Epithelial cell of esophagus (primary cell): ENCODE measurements at regions not wholly inside any gene's neighbourhood (a gene's known extent, or its start where the extent isn't known, plus 50 kb on each side); places are given as distances from the start of the nearest gene placed in this dataset.

Source experiments
- DNase-seq: peaks from one replicate; pipeline ENCODE4 v3.0.0; 2010; ENCODE audit warnings: low read depth
- H3K4me3 ChIP-seq: 2 replicates; pipeline ENCODE4 v1.5.1; 2011; ENCODE audit warnings: mild to moderate bottlenecking, low read length, control low read depth
- CTCF ChIP-seq: IDR thresholded peaks from 2 replicates; pipeline ENCODE4 v1.5.1; 2011; ENCODE audit warnings: low read depth, mild to moderate bottlenecking, low read length, control low read depth, inconsistent platforms; ENCODE audit not compliant: insufficient read depth; ENCODE audit errors: missing control alignments

DNA sequence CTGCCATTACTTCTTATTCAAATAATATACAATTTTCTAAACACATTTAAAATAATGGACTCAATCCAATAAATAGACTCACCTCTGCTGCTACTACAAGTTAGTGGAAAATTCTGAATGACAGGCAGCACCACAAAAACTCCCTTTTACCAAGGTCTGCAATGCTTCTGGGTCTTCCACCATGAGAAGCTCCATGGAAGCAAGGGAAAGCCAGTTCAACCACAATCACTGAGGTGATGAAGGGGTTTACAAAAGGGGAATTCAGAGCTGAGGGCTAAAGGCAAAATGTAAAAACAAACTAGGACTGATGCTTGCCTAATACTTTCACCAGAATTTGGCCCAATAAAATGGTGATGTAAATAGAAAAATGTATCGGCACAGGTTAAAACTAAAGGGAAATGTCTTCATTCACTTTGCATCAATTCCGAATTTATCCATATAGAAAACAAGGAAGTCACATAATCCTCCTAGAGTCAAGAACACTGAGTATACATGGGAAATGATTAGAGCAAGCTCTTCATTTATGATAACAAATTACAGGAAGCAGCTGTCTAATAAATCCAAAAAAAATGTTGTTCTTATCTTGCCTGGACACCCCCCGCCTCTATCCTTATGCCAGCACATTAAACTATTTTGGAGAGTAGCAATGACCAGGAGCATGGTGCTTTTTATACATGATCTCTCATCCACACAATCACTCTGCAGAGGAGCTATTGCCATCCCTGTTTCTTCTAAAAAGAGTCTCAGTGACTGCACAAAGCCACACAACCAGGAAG lies 66.3 kb upstream of the NFIB start:
- TF ChIP-seq CTCF, result no peak
- no peak overlapping the region for H3K4me3 ChIP-seq
- no peak for DNase-seq

- DNase-seq, result no peak
- no peak for TF ChIP-seq CTCF
- no peak overlapping the region for H3K4me3 ChIP-seq
Measured at GRCh38 chr9:14379280-14379679, 65.3 kb upstream of the NFIB start.

- DNase-seq, result no peak
- TF ChIP-seq CTCF, result no peak
- no peak overlapping the region for H3K4me3 ChIP-seq
Measured at GRCh38 chr9:14373706-14374105, 59.8 kb upstream of the NFIB start.

DNA sequence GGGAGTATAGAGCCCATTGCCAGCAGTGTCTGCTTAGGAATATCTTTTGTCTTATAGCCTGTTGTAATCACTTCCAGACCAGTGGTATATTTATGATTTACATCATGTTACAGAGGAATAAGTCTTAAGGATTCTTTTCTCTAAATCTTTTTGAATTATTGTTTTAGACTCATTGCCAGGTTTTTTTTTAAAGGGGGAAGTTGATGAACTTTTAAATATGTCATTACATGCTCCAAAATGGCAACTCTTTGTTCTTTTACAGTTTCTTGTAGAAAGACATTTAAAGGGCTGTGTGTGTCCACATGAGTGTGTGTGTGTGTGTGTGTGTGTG lies 59.4 kb upstream of the NFIB start:
- no peak overlapping the region for H3K4me3 ChIP-seq
- TF ChIP-seq CTCF, result no peak
- DNase-seq, result no peak

- H3K4me3 ChIP-seq, result no peak overlapping the region
- TF ChIP-seq CTCF, result no peak
- peak; percentile 84 for DNase-seq
Measured at GRCh38 chr9:14372437-14373335, 58.7 kb upstream of the NFIB start.

- H3K4me3 ChIP-seq, result no peak overlapping the region
- no peak for DNase-seq
- TF ChIP-seq CTCF, result no peak
Measured at GRCh38 chr9:14369011-14369410, 55.1 kb upstream of the NFIB start.
